DND-41 (cell line): ENCODE measurements at regions not wholly inside any gene's neighbourhood (a gene's known extent, or its start where the extent isn't known, plus 50 kb on each side); places are given as distances from the start of the nearest gene placed in this dataset.

Experiments used
- ATAC-seq: fragments of 200-7000 bp; cut with Tn5 transposase; 3 replicates; pipeline ENCODE4 v1.9.1; 2021; ENCODE audit warnings: low read depth; ENCODE audit not compliant: insufficient read depth
- DNase-seq: peaks from one replicate; pipeline ENCODE4 v3.0.0-alpha.2; 2020
- H2AFZ ChIP-seq: 2 replicates; pipeline ENCODE4 v1.6.0; 2012; ENCODE audit warnings: low read depth, low read length
- H3K27ac ChIP-seq: 2 replicates; pipeline ENCODE4 v1.5.1; 2012; ENCODE audit warnings: low read length, inconsistent platforms
- H3K27me3 ChIP-seq: fragments of 200-600 bp; sonication (generic); 2 replicates; pipeline ENCODE4 v1.6.0; 2012; ENCODE audit warnings: low read length, mild to moderate bottlenecking, inconsistent platforms; ENCODE audit not compliant: insufficient read depth, poor library complexity
- H3K36me3 ChIP-seq: 2 replicates; pipeline ENCODE4 v1.5.1; 2012; ENCODE audit warnings: low read length, inconsistent platforms; ENCODE audit not compliant: insufficient read depth
- H3K4me1 ChIP-seq: 2 replicates; pipeline ENCODE4 v1.5.1; 2012; ENCODE audit warnings: mild to moderate bottlenecking, low read length; ENCODE audit not compliant: insufficient read depth
- H3K4me2 ChIP-seq: 2 replicates; pipeline ENCODE4 v1.6.0; 2012; ENCODE audit warnings: mild to moderate bottlenecking, moderate library complexity, low read length, inconsistent platforms; ENCODE audit not compliant: insufficient read depth
- H3K4me3 ChIP-seq, 2 experiments: fragments of 200-600 bp in 1 of 2; shearing (Covaris generic) in 1 of 2; 2 replicates each; pipeline ENCODE4 v1.5.1; 2012 to 2016; ENCODE audit warnings: inconsistent platforms in 2 of 2, low read length in 2 of 2, mild to moderate bottlenecking in 2 of 2, low read depth in 1 of 2, moderate library complexity in 1 of 2
- H3K79me2 ChIP-seq: 2 replicates; pipeline ENCODE4 v1.6.0; 2012; ENCODE audit warnings: low read length, inconsistent platforms; ENCODE audit not compliant: insufficient read depth
- H3K9ac ChIP-seq: 2 replicates; pipeline ENCODE4 v1.6.0; 2012; ENCODE audit warnings: low read depth, mild to moderate bottlenecking, inconsistent platforms, low read length, moderate library complexity
- H3K9me3 ChIP-seq: 2 replicates; pipeline ENCODE4 v1.5.1; 2012; ENCODE audit warnings: low read length, moderate library complexity, mild to moderate bottlenecking, inconsistent platforms; ENCODE audit not compliant: insufficient read depth, severe bottlenecking
- H4K20me1 ChIP-seq: 2 replicates; pipeline ENCODE4 v1.6.0; 2012; ENCODE audit warnings: low read length; ENCODE audit not compliant: insufficient read depth
- CTCF ChIP-seq: IDR thresholded peaks from 2 replicates; pipeline ENCODE4 v1.5.1; 2012; ENCODE audit warnings: borderline replicate concordance, low read length, moderate library complexity, mild to moderate bottlenecking; ENCODE audit not compliant: poor library complexity, severe bottlenecking; ENCODE audit errors: extremely low read depth
- EZH2 ChIP-seq: IDR thresholded peaks from 3 replicates; pipeline ENCODE4 v1.6.1; 2012; ENCODE audit warnings: borderline replicate concordance, low read depth, mild to moderate bottlenecking, moderate library complexity, low read length, inconsistent platforms; ENCODE audit not compliant: severe bottlenecking

- Histone ChIP-seq H3K79me2 (no peaks in the 10 kb centered on the region), H3K4me2 (no peak overlapping the region), H3K36me3 (no peaks in the 10 kb centered on the region), H3K9ac (no peak overlapping the region), H4K20me1 (no peaks in the 10 kb centered on the region), H3K4me3 (no peak overlapping the region), H2AFZ (no peak overlapping the region), H3K4me1 (no peaks in the 10 kb centered on the region), H3K27ac (no peak overlapping the region), H3K27me3 (no peaks in the 10 kb centered on the region), H3K9me3 (no peaks in the 10 kb centered on the region)
- ATAC-seq (no peak), DNase-seq (no peak)
- TF ChIP-seq EZH2 (no peak), CTCF (no peak)
Measured at GRCh38 chr10:126803394-126803793, 101.8 kb upstream of the DOCK1 start.

- H3K4me1 ChIP-seq = no peaks in the 10 kb centered on the region
- no peak overlapping the region for H3K27ac ChIP-seq
- no peak overlapping the region for H3K9ac ChIP-seq
- no peaks in the 10 kb centered on the region for H3K79me2 ChIP-seq
- H3K4me3 ChIP-seq = no peak overlapping the region
- no peak for ATAC-seq
- TF ChIP-seq EZH2 = no peak
- no peak for TF ChIP-seq CTCF
- H2AFZ ChIP-seq = no peak overlapping the region
- H4K20me1 ChIP-seq = no peaks in the 10 kb centered on the region
- H3K9me3 ChIP-seq = no peaks in the 10 kb centered on the region
- no peak for DNase-seq
- no peaks in the 10 kb centered on the region for H3K36me3 ChIP-seq
- no peak overlapping the region for H3K4me2 ChIP-seq
- no peaks in the 10 kb centered on the region for H3K27me3 ChIP-seq
Measured at GRCh38 chr10:126804396-126804795, 100.8 kb upstream of the DOCK1 start.

GRCh38 chr10:126806498-126806897 is 98.7 kb upstream of the DOCK1 start:
- no peak for TF ChIP-seq EZH2
- no peak for TF ChIP-seq CTCF
- Histone ChIP-seq H2AFZ (no peak overlapping the region), H3K4me3 (no peak overlapping the region), H3K27ac (no peak overlapping the region), H3K4me1 (no peaks in the 10 kb centered on the region), H3K79me2 (no peaks in the 10 kb centered on the region), H3K4me2 (no peak overlapping the region), H4K20me1 (no peaks in the 10 kb centered on the region), H3K9ac (no peak overlapping the region), H3K36me3 (no peaks in the 10 kb centered on the region), H3K27me3 (no peaks in the 10 kb centered on the region), H3K9me3 (peaks cover 9% of the 10 kb centered on the region)
- DNase-seq (no peak), ATAC-seq (no peak)
